ENCODE measurements at regions not wholly inside any gene's neighbourhood (a gene's known extent, or its start where the extent isn't known, plus 50 kb on each side); places are given as distances from the start of the nearest gene placed in this dataset.

GRCh38 chr13:89027694-89028306 is 1356.6 kb downstream of the SLITRK5 start (continued):
- TF ChIP-seq E2F4 (CRISPR knock-in tag; IDR thresholded peaks at IDR 0.05; ENCODE audit: borderline replicate concordance, low read depth) (no peak), CTCF (IDR thresholded peaks at IDR 0.05) (no peak), ZNF396 (CRISPR knock-in tag; IDR thresholded peaks at IDR 0.05; ENCODE audit: borderline replicate concordance) (no peak), NR1H2 (CRISPR knock-in tag; IDR thresholded peaks at IDR 0.05) (no peak), NFE2L1 (CRISPR knock-in tag; IDR thresholded peaks at IDR 0.05) (no peak), ZBTB21 (CRISPR knock-in tag; IDR thresholded peaks at IDR 0.05; ENCODE audit: borderline replicate concordance) (no peak)

GRCh38 chr13:89029062-89029461 is 1357.9 kb downstream of the SLITRK5 start:
- POLR2A ChIA-PET, result no interaction called here
- DNase-seq (ENCODE audit: low spot score), result no peak
- TF ChIP-seq AFF4 (CRISPR knock-in tag; IDR thresholded peaks at IDR 0.05; ENCODE audit: borderline replicate concordance), result no peak
- TF ChIP-seq ZNF416 (CRISPR knock-in tag; IDR thresholded peaks at IDR 0.05), result no peak
- TF ChIP-seq HMGXB4 (CRISPR knock-in tag; IDR thresholded peaks at IDR 0.05), result no peak
- no peak for TF ChIP-seq ZNF138 (CRISPR knock-in tag; conservative IDR thresholded peaks at IDR 0.05)
- TF ChIP-seq OVOL2 (CRISPR knock-in tag; IDR thresholded peaks at IDR 0.05; ENCODE audit: borderline replicate concordance), result no peak
- TF ChIP-seq SOX15 (CRISPR knock-in tag; IDR thresholded peaks at IDR 0.05), result no peak
- no peak for TF ChIP-seq ZNF317 (CRISPR knock-in tag; IDR thresholded peaks at IDR 0.05; ENCODE audit: borderline replicate concordance, low read depth)
- TF ChIP-seq MYBL2 (CRISPR knock-in tag; IDR thresholded peaks at IDR 0.05), result no peak
- TF ChIP-seq HMGA2 (CRISPR knock-in tag; IDR thresholded peaks at IDR 0.05), result no peak
- TF ChIP-seq JAZF1 (CRISPR knock-in tag; IDR thresholded peaks at IDR 0.05), result no peak
- TF ChIP-seq ZNF532 (CRISPR knock-in tag; IDR thresholded peaks at IDR 0.05; ENCODE audit: borderline replicate concordance), result no peak
- no peak for TF ChIP-seq IRF2 (CRISPR knock-in tag; IDR thresholded peaks at IDR 0.05; ENCODE audit: borderline replicate concordance, low read depth)
- no peak for TF ChIP-seq ATF1 (CRISPR knock-in tag; IDR thresholded peaks at IDR 0.05)
- no peak for TF ChIP-seq ZNF512 (CRISPR knock-in tag; IDR thresholded peaks at IDR 0.05; ENCODE audit: borderline replicate concordance)
- no peak for TF ChIP-seq TEAD1 (CRISPR knock-in tag; IDR thresholded peaks at IDR 0.05)

More at GRCh38 chr13:89029062-89029461, 1357.9 kb downstream of the SLITRK5 start:
- Mint-ChIP-seq H3K36me3 (peaks cover 19% of the 10 kb centered on the region), H3K4me3 (no peak overlapping the region), H3K27ac (no peak overlapping the region), H3K9me3 (peaks cover 48% of the 10 kb centered on the region), H3K27me3 (ENCODE audit: low read depth) (no peaks in the 10 kb centered on the region), H3K4me1 (peaks cover 6% of the 10 kb centered on the region)
- CTCF ChIA-PET, result no interaction called here
- ATAC-seq, result no peak
